ENCODE measurements at regions not wholly inside any gene's neighbourhood (a gene's known extent, or its start where the extent isn't known, plus 50 kb on each side); places are given as distances from the start of the nearest gene placed in this dataset.

DNA sequence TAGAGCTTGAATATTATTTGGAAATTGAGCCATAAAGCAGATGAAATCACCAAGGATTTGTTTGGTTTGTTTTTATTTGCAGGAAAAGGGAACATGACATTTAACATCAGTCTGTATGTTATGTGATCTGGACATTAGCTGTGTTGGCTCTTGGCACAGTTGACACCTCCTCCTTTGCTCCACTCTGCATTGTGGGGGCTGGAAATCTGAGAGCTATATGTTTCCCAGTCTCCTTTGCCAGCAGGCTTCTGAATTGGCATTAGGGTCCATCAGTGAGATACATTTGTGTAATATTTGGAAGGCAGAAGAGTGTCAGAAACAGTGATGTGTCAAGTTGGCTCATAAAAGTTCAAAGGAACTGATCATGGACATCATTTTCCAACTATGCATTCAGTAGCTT, 322.1 kb upstream of the ATP2B1 start:
- Mint-ChIP-seq H3K27ac (no peak overlapping the region), H3K27me3 (no peaks in the 10 kb centered on the region), H3K4me1 (ENCODE audit: low read depth in 2 of 2) (peaks cover 3 to 4% of the 10 kb centered on the region in 2 donors), H3K4me3 (no peak overlapping the region), H3K9me3 (peaks cover 0 to 2% of the 10 kb centered on the region in 2 donors), H3K36me3 (ENCODE audit: insufficient read depth) (no peaks in the 10 kb centered on the region)
- DNase-seq: no peak
- ATAC-seq (replicated peaks): no peak

DNA sequence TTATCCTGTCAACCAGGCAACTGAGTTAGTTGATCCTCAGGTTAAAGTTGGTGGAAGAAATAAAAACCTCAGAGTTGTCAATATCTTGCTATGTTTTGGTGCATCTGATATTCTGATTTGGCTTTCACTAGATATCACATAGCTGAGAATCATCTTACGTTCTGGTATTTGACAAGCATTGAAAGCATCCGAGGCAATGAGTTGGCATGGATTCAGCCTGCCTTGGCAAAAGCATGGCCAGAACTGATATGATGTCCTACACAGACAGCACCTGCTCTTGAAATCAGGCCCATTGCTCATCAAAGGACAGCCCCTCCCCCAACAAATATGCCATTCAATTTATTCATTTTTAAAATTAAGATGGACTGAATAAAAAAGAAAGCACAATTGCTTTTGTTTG, 320.7 kb upstream of the ATP2B1 start:
- H3K4me1 Mint-ChIP-seq (ENCODE audit: low read depth in 2 of 2): peaks cover 3% of the 10 kb centered on the region in 2 donors
- no peak overlapping the region for H3K4me3 Mint-ChIP-seq
- ATAC-seq (replicated peaks): no peak
- no peaks in the 10 kb centered on the region for H3K9me3 Mint-ChIP-seq
- no peak for DNase-seq
- H3K36me3 Mint-ChIP-seq (ENCODE audit: insufficient read depth): no peaks in the 10 kb centered on the region
- H3K27me3 Mint-ChIP-seq: peaks cover 0 to 1% of the 10 kb centered on the region in 2 donors
- H3K27ac Mint-ChIP-seq: no peak overlapping the region

DNA sequence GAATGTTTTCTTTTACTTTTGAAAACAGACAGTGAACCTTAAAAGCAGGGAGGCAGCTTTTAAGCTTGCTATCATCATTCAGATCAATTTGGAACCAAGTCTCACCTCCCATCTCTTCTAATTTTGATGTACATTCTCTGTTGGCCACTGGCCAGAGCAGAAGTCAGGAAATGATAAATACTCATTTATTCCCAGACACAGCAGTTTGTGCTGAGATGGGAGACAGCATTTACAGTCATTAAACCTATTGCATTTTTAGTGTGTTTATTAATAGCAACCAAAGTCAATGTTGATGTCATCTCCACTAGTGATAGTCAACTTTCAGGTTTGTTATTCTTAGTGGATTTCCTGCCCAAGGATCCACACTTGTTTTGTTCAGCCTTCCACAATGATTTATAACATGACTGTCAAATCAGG, 320.0 kb upstream of the ATP2B1 start:
- no peak for ATAC-seq (replicated peaks)
- Mint-ChIP-seq H3K4me1 (ENCODE audit: low read depth in 2 of 2) (peaks cover 0 to 3% of the 10 kb centered on the region in 2 donors), H3K36me3 (ENCODE audit: insufficient read depth) (no peaks in the 10 kb centered on the region), H3K27ac (no peak overlapping the region), H3K4me3 (no peak overlapping the region), H3K9me3 (no peaks in the 10 kb centered on the region), H3K27me3 (peaks cover 0 to 7% of the 10 kb centered on the region in 2 donors)
- no peak for DNase-seq

DNA sequence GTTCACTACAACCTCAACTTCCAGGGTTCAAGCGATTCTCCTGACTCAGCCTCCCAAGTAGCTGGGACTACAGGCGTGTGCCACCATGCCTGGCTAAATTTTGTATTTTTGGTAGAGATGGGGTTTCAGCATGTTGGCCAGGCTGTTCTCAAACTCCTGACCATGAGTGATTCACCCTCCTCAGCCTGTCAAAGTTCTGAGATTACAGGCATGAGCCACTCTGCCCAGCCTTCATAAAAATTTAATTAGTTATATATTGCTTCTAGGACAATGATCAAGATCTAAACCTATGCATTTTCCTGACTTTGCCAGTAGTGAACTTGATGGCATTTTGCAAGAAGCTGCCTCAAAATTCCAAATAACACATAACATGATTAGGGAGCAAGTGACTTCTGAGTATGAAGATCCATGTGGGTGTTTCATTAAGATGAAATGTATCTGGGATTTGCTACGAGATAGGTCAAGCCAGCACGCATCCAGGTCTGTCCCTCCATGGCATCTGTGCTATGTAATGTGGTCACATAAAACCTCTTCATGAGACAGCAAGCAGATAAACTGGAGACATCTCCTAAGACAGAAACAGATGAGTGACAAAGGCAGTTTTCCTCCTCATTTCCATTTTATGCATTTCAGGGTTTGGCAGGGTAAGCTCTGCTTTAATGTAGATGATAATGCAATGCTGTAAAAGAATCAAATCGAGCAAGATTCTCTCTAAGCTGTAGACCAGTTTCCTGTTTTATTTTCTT, 319.4 kb upstream of the ATP2B1 start:
- DNase-seq: no peak

DNA sequence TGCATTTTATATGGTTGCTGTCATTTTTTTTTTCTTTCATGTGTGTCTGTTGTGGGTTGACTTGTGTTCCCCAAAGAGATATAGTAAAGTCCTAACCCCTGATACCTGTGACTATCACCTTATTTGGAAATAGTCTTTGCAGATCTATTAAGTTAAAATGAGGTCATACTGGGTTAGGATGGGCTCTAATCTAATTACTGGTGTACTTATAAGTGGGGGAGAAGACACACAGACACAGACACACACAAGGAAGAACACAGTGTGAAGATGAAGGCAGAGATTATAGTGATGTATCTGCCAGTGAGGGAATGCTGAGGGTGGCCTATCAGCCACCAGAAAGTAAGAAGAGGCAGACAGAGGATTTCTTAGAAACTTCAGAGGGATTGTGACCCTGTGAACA, 318.4 kb upstream of the ATP2B1 start:
- DNase-seq (no peak), ATAC-seq (replicated peaks) (no peak)
- H3K36me3 Mint-ChIP-seq (ENCODE audit: insufficient read depth): no peaks in the 10 kb centered on the region
- no peak overlapping the region for H3K27ac Mint-ChIP-seq
- no peak overlapping the region for H3K4me3 Mint-ChIP-seq
- H3K4me1 Mint-ChIP-seq (ENCODE audit: low read depth in 2 of 2): peaks cover 0 to 3% of the 10 kb centered on the region in 2 donors
- no peaks in the 10 kb centered on the region for H3K9me3 Mint-ChIP-seq
- H3K27me3 Mint-ChIP-seq: peaks cover 0 to 7% of the 10 kb centered on the region in 2 donors

More for the DNA sequence above, 319.4 kb upstream of the ATP2B1 start:
- ATAC-seq (replicated peaks): no peak
- Mint-ChIP-seq H3K27ac (no peak overlapping the region), H3K4me1 (ENCODE audit: low read depth in 2 of 2) (peaks cover 0 to 3% of the 10 kb centered on the region in 2 donors), H3K27me3 (peaks cover 0 to 7% of the 10 kb centered on the region in 2 donors), H3K9me3 (no peaks in the 10 kb centered on the region), H3K36me3 (ENCODE audit: insufficient read depth) (no peaks in the 10 kb centered on the region), H3K4me3 (no peak overlapping the region)

DNA sequence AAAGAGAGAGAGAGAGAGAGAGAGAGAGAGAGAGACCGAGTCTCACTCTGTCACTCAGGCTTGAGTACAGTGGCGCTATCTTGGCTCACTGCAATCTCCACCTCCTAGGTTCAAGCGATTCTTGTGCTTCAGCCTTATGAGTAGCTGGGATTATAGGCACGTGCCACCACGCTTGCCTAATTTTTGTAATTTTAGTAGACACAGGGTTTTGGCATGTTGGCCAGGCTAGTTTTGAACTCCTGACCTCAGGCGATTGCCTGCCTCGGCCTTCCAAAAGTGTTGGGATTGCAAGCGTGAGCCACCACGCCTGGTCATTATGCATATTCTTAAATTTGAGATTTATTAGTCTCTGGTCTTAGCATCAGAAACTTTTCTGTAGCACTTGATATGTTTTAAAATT, 317.9 kb upstream of the ATP2B1 start:
- DNase-seq (no peak), ATAC-seq (replicated peaks) (no peak)
- Mint-ChIP-seq H3K27me3 (peaks cover 0 to 7% of the 10 kb centered on the region in 2 donors), H3K4me1 (ENCODE audit: low read depth in 2 of 2) (peaks cover 0 to 3% of the 10 kb centered on the region in 2 donors), H3K9me3 (no peaks in the 10 kb centered on the region), H3K27ac (no peak overlapping the region), H3K36me3 (ENCODE audit: insufficient read depth) (no peaks in the 10 kb centered on the region), H3K4me3 (no peak overlapping the region)

DNA sequence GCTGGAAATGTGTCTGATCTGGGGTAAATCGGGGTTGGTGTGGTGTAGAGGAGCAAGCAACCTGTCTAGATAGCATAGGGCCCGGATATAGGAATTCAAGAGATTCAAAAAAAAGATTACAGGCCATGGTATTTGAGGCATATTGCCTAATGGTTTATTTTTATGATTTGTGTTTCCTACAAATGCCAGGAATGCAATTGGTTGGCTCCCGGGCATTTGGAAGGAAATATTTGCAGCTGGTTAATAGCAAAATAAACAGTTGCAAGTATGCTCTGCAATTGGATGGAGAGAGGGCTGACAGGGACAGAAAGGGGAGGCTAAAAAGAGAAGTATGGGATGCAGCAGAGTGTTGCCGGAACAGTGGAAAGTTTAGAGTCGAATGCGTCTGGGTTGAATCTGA, 315.6 kb upstream of the ATP2B1 start:
- DNase-seq: no peak
- H3K36me3 Mint-ChIP-seq (ENCODE audit: insufficient read depth): no peaks in the 10 kb centered on the region
- no peak overlapping the region for H3K4me3 Mint-ChIP-seq
- ATAC-seq (replicated peaks): no peak
- H3K9me3 Mint-ChIP-seq: no peaks in the 10 kb centered on the region
- H3K27ac Mint-ChIP-seq: no peak overlapping the region
- peaks cover 0 to 3% of the 10 kb centered on the region in 2 donors for H3K4me1 Mint-ChIP-seq (ENCODE audit: low read depth in 2 of 2)
- H3K27me3 Mint-ChIP-seq: peaks cover 0 to 7% of the 10 kb centered on the region in 2 donors

DNA sequence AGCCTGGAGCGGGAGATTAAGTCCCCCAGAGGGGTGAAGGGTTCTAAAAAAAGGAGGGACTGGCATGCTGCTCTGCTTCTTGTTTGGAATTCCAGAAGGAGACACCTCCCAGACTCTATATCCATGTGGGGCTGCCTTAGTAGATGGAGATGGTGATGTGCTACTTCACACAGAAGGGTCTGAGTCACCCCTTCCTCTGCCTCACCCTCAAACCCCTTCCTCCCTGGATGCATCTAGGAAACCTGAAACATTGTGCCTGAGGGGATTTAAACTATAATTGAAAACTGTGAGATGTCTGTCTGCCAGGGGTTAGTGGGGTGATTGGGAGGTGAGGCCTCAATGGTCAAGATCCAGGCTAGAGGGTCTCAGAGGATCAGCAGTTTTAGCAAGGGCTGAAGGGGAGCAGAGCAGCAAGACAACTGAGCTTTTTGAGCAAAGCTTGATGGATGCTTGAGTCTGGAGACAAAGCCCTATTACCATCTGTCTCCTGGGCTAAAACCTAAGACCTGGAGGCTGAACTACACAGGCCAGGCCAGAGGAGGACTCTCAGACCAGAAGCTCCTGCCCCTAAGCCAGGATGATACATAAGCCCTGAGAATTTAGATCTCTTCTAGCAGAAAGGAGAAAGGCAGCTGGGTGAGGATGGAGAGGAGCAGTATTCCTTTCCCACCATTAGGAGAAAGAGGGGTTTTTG, 314.7 kb upstream of the ATP2B1 start:
- Mint-ChIP-seq H3K27me3 (peaks cover 0 to 7% of the 10 kb centered on the region in 2 donors), H3K36me3 (ENCODE audit: insufficient read depth) (no peaks in the 10 kb centered on the region), H3K27ac (no peak overlapping the region), H3K4me3 (no peak overlapping the region), H3K4me1 (ENCODE audit: low read depth in 2 of 2) (no peaks in the 10 kb centered on the region), H3K9me3 (no peaks in the 10 kb centered on the region)
- no peak for DNase-seq
- ATAC-seq (replicated peaks): no peak

DNA sequence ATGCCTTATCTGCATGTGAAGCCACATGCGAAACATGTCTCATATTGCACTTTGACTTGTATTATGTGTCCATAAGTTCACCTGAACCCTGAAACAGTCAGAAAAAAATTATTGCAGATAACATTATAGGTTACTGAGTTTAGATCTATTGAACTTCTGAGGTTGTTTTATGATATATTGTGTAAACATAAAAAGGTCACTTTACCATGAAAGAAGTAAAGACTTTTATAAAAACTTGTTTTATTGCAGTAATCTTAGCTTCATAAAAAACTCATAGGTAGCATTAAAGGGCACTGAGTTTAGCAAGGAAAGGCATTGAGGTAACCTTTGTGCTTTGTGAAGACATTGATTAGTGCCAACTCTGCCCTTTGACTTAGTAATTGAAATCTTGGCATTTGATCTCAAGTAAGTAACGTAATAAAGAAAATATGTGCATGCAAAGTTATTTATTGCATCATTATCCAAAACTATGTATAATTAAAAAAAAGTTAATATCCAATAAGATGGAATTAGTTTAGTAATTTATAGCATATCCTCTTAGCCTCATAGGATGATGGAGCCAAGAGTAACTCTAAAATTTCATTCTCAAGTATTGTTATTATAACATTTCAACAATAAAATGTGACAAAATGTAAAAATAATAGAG, 313.3 kb upstream of the ATP2B1 start:
- Mint-ChIP-seq H3K27me3 (peaks cover 0 to 7% of the 10 kb centered on the region in 2 donors), H3K9me3 (no peaks in the 10 kb centered on the region), H3K4me1 (ENCODE audit: low read depth in 2 of 2) (no peaks in the 10 kb centered on the region), H3K4me3 (no peak overlapping the region), H3K36me3 (ENCODE audit: insufficient read depth) (no peaks in the 10 kb centered on the region), H3K27ac (no peak overlapping the region)
- DNase-seq (no peak), ATAC-seq (replicated peaks) (no peak)

DNA sequence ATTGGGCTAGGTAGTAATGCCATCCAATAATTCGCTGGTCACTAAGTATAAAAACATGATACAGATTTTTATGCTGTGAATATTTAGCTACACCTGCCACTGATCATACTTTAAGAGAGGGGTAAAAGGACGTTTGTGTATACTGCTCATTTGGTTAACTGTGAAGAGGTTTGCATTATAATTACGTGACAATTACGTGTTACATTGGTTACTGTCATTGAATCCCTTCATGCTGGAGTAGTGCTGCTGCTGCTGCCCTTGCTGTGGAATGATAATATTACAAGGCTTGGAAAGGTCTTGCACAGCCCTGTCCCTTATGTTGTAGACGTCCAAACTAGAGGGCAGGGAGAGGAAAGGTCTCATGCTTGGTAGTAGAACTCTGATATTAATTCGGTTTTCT, 312.2 kb upstream of the ATP2B1 start:
- Mint-ChIP-seq H3K4me1 (ENCODE audit: low read depth in 2 of 2) (no peaks in the 10 kb centered on the region), H3K36me3 (ENCODE audit: insufficient read depth) (no peaks in the 10 kb centered on the region), H3K4me3 (no peak overlapping the region), H3K9me3 (no peaks in the 10 kb centered on the region), H3K27ac (no peak overlapping the region), H3K27me3 (peaks cover 0 to 7% of the 10 kb centered on the region in 2 donors)
- ATAC-seq (replicated peaks) (no peak), DNase-seq (no peak)

DNA sequence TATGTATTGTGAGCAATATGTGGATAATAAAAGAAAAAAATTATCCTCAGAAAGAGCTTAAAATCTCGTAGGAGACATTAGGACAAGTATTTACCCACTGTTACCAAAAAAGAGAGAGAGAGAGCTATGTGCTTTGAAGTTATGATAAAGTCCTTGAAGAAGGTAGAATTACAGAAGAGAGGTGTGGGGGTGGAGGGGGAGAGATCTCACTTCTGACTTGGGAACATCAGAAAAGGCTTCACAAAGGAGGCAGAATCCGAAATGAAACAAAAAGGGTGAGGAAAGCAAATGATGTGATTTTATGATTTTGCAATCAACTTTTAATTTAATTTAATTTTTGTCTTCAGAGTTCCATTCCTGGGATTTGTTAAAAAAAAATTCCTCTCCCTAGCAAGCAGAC, 311.8 kb upstream of the ATP2B1 start:
- Mint-ChIP-seq H3K27ac (no peak overlapping the region), H3K36me3 (ENCODE audit: insufficient read depth) (no peaks in the 10 kb centered on the region), H3K4me3 (no peak overlapping the region), H3K4me1 (ENCODE audit: low read depth in 2 of 2) (no peaks in the 10 kb centered on the region), H3K27me3 (peaks cover 0 to 7% of the 10 kb centered on the region in 2 donors), H3K9me3 (no peaks in the 10 kb centered on the region)
- DNase-seq (no peak), ATAC-seq (replicated peaks) (no peak)

DNA sequence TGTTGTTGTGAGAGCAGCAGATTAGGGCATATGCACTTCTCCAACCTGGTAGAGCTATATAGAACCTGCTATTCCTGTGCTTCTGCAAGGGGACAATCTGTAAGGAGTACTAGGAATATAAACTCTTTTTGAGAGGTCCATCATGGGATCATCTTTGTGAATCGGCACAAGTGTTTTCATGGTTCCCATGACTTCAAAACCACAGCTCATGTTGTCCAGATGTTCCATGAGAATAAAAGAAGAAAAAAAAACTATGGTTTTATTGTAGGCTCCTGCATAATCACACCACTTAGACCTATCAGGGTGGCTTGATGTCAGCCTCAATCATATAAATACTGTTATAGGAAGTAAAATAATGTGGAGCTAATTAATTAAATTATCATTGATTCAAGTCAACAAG, 311.4 kb upstream of the ATP2B1 start:
- H3K27me3 Mint-ChIP-seq: peaks cover 0 to 7% of the 10 kb centered on the region in 2 donors
- no peaks in the 10 kb centered on the region for H3K4me1 Mint-ChIP-seq (ENCODE audit: low read depth in 2 of 2)
- ATAC-seq (replicated peaks) (no peak), DNase-seq (no peak)
- H3K4me3 Mint-ChIP-seq: no peak overlapping the region
- H3K9me3 Mint-ChIP-seq: no peaks in the 10 kb centered on the region
- H3K27ac Mint-ChIP-seq: no peak overlapping the region
- H3K36me3 Mint-ChIP-seq (ENCODE audit: insufficient read depth): no peaks in the 10 kb centered on the region

DNA sequence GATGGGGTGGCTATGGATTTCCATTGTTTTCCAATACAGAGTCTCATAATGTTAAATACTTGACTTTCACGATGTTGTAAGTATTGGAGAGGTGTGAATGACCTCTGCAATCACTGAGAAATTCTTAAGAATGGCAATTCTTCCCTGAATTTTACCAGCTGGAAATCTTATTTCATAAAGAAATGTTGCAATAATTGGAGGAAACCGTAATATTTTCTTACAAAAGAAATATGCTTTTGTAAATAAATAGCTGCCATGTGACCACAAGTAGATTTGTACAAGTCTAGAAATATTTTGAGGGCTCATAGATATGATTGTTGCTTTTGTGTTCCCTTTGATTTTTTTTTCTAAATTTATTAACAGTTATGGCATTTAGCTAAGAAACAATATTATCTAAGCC, 308.7 kb upstream of the ATP2B1 start:
- no peak overlapping the region for H3K4me3 Mint-ChIP-seq

DNA sequence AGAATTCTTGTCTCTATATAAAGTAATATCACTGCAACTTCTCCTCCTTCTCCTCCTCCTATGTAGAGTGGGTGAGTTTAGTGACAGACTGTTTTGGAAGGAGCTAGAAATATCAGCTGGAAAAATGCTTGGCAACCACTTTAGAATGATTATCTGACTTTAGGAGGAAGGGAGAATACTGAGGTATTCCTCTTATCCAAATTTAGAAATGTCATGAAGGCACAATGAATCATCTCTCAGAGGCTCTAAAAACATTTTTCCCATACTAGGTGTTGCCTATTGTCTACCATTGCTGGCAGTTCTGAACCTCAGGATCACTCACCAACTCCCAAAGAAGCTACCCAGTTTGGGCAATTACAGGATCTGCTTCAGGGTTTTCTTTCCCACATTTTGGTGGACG, 306.6 kb upstream of the ATP2B1 start:
- no peaks in the 10 kb centered on the region for H3K36me3 Mint-ChIP-seq (ENCODE audit: insufficient read depth)
- ATAC-seq (replicated peaks) (no peak), DNase-seq (no peak)
- H3K9me3 Mint-ChIP-seq: no peaks in the 10 kb centered on the region
- H3K27ac Mint-ChIP-seq: no peak overlapping the region
- H3K4me3 Mint-ChIP-seq: no peak overlapping the region
- peaks cover 4 to 6% of the 10 kb centered on the region in 2 donors for H3K4me1 Mint-ChIP-seq (ENCODE audit: low read depth in 2 of 2)
- H3K27me3 Mint-ChIP-seq: no peaks in the 10 kb centered on the region

More for the DNA sequence above, 308.7 kb upstream of the ATP2B1 start:
- Mint-ChIP-seq H3K4me1 (ENCODE audit: low read depth in 2 of 2) (peaks cover 4 to 6% of the 10 kb centered on the region in 2 donors), H3K27ac (no peak overlapping the region), H3K36me3 (ENCODE audit: insufficient read depth) (no peaks in the 10 kb centered on the region), H3K9me3 (no peaks in the 10 kb centered on the region), H3K27me3 (no peaks in the 10 kb centered on the region)
- DNase-seq (no peak), ATAC-seq (replicated peaks) (no peak)
